Liver (tissue), 8 donors: ENCODE measurements at regions not wholly inside any gene's neighbourhood (a gene's known extent, or its start where the extent isn't known, plus 50 kb on each side); places are given as distances from the start of the nearest gene placed in this dataset.

Experiments
- DNase-seq: peaks from one replicate; pipeline ENCODE4 v3.0.0-alpha.2; 2017; ENCODE audit warnings: low spot score
- H3K27ac ChIP-seq, 2 donors: one replicate each; pipeline ENCODE4 v1.7.0; 2013; ENCODE audit warnings: inconsistent platforms in 2 of 2, low read length in 2 of 2, control low read depth in 1 of 2, low read depth in 1 of 2, mild to moderate bottlenecking in 1 of 2
- H3K27me3 ChIP-seq, 4 donors: one replicate each; pipeline versions ENCODE4 v1.6.1 to v1.7.0; 2013; ENCODE audit warnings: low read length in 3 of 4, inconsistent platforms in 1 of 4, mild to moderate bottlenecking in 1 of 4, moderate library complexity in 1 of 4; ENCODE audit not compliant: control insufficient read depth in 4 of 4, insufficient read depth in 4 of 4
- H3K36me3 ChIP-seq, 4 donors: one replicate each; pipeline versions ENCODE4 v1.6.1 to v1.7.0; 2013; ENCODE audit warnings: low read length in 3 of 4, mild to moderate bottlenecking in 3 of 4, low read depth in 1 of 4, moderate library complexity in 1 of 4; ENCODE audit not compliant: control insufficient read depth in 4 of 4, insufficient read depth in 3 of 4
- H3K4me1 ChIP-seq, 4 donors: one replicate each; pipeline versions ENCODE4 v1.6.1 to v1.7.0; 2013; ENCODE audit warnings: low read length in 3 of 4, mild to moderate bottlenecking in 3 of 4, moderate library complexity in 1 of 4; ENCODE audit not compliant: control insufficient read depth in 4 of 4, insufficient read depth in 4 of 4
- H3K4me3 ChIP-seq, 3 donors: one replicate each; pipeline versions ENCODE4 v1.6.1 to v1.7.0; 2013; ENCODE audit warnings: low read length in 3 of 3, control low read depth in 1 of 3, low read depth in 1 of 3, mild to moderate bottlenecking in 1 of 3
- H3K9ac ChIP-seq, 2 donors: one replicate each; pipeline ENCODE4 v1.7.0; 2013; ENCODE audit warnings: low read length in 2 of 2, mild to moderate bottlenecking in 2 of 2, moderate library complexity in 2 of 2, control low read depth in 1 of 2, low read depth in 1 of 2
- H3K9me3 ChIP-seq, 4 donors: one replicate each; pipeline versions ENCODE4 v1.6.1 to v1.7.0; 2013; ENCODE audit warnings: low read length in 3 of 4; ENCODE audit not compliant: control insufficient read depth in 4 of 4
- EGR1 ChIP-seq, 2 donors: IDR thresholded peaks; 2 replicates each; pipeline ENCODE4 v1.6.1; 2016 to 2018; ENCODE audit warnings: antibody characterized with exemption in 2 of 2, low read depth in 2 of 2
- FOXA1 ChIP-seq: IDR thresholded peaks from 2 replicates; pipeline ENCODE4 v1.6.1; 2016; ENCODE audit warnings: antibody characterized with exemption
- FOXA2 ChIP-seq: IDR thresholded peaks from 2 replicates; pipeline ENCODE4 v1.6.1; 2016; ENCODE audit warnings: antibody characterized with exemption
- HNF4A ChIP-seq, 2 donors: conservative IDR thresholded peaks; 2 replicates each; pipeline ENCODE4 v1.6.1; 2016; ENCODE audit warnings: antibody characterized with exemption in 2 of 2, mild to moderate bottlenecking in 2 of 2
- HNF4G ChIP-seq: IDR thresholded peaks from 2 replicates; pipeline ENCODE4 v1.6.1; 2016; ENCODE audit warnings: antibody characterized with exemption
- JUND ChIP-seq, 2 donors: IDR thresholded peaks; 2 replicates each; pipeline ENCODE4 v1.6.1; 2016; ENCODE audit warnings: antibody characterized with exemption in 2 of 2
- RAD21 ChIP-seq, 2 donors: IDR thresholded peaks; 2 replicates each; pipeline ENCODE4 v1.6.1; 2016; ENCODE audit warnings: antibody characterized with exemption in 2 of 2, mild to moderate bottlenecking in 2 of 2
- RXRA ChIP-seq, 2 donors: IDR thresholded peaks; 2 replicates each; pipeline ENCODE4 v1.6.1; 2017 to 2018; ENCODE audit warnings: antibody characterized with exemption in 2 of 2, mild to moderate bottlenecking in 1 of 2
- TAF1 ChIP-seq: conservative IDR thresholded peaks from 2 replicates; pipeline ENCODE4 v1.6.1; 2016; ENCODE audit warnings: antibody characterized with exemption, mild to moderate bottlenecking
- YY1 ChIP-seq: IDR thresholded peaks from 2 replicates; pipeline ENCODE4 v1.6.1; 2016; ENCODE audit warnings: antibody characterized with exemption, mild to moderate bottlenecking
- WGBS: extraction: QIAGEN DNeasy Blood & Tissue Kit; methylation state at CpG from one replicate; pipeline ENCODE4 v1.1.7; 2013; 5-methylcytosine and 5-hydroxymethylcytosine counted together
- TF ChIP-seq, protein P1 (sequence below): IDR thresholded peaks from 2 replicates; pipeline ENCODE4 v1.6.1; 2016; ENCODE audit warnings: antibody characterized with exemption
- TF ChIP-seq, protein P2 (sequence below): IDR thresholded peaks from 2 replicates; pipeline ENCODE4 v1.6.1; 2016; ENCODE audit warnings: antibody characterized with exemption
- TF ChIP-seq, protein P3 (sequence below): fragments of 150-350 bp; IDR thresholded peaks from 2 replicates; pipeline ENCODE4 v1.5.1; 2017; ENCODE audit warnings: improper control_type of control experiment, low read depth, low read length; ENCODE audit not compliant: missing input control
- TF ChIP-seq, protein P4 (sequence below): IDR thresholded peaks from 2 replicates; pipeline ENCODE4 v1.6.1; 2016; ENCODE audit warnings: antibody characterized with exemption, mild to moderate bottlenecking
- TF ChIP-seq, protein P5 (sequence below): IDR thresholded peaks from 2 replicates; pipeline ENCODE4 v1.6.1; 2016; ENCODE audit warnings: antibody characterized with exemption
- donor health status: healthy.
- donor health status: healthy.
- donor health status: healthy.
- donor health status: healthy.
- donor health status: healthy.

DNA sequence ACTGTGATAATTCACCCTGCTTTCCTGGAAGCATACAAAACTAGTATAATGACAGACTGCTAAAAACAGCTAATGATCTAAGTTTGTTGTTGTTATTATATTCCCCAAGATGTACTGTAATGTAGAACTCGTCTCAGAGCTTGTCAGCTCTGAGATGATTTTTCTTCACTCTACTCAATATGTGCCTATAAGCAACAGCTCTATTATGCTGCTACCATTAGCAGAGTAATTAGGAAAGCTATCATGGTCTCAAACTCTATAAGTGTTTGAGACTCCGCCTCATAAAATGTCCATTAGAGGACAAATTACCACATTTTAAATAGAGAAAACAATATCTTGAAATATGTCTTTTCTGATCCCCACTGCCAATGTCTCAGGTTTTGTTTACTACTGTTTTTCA lies 476.5 kb upstream of the PCDH15 start:
- H3K9ac ChIP-seq: no peak overlapping the region
- no peaks in the 10 kb centered on the region for H3K36me3 ChIP-seq
- no peak for DNase-seq
- TF ChIP-seq, protein P1, sequence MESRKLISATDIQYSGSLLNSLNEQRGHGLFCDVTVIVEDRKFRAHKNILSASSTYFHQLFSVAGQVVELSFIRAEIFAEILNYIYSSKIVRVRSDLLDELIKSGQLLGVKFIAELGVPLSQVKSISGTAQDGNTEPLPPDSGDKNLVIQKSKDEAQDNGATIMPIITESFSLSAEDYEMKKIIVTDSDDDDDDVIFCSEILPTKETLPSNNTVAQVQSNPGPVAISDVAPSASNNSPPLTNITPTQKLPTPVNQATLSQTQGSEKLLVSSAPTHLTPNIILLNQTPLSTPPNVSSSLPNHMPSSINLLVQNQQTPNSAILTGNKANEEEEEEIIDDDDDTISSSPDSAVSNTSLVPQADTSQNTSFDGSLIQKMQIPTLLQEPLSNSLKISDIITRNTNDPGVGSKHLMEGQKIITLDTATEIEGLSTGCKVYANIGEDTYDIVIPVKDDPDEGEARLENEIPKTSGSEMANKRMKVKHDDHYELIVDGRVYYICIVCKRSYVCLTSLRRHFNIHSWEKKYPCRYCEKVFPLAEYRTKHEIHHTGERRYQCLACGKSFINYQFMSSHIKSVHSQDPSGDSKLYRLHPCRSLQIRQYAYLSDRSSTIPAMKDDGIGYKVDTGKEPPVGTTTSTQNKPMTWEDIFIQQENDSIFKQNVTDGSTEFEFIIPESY: no peak
- TF ChIP-seq, protein P2, sequence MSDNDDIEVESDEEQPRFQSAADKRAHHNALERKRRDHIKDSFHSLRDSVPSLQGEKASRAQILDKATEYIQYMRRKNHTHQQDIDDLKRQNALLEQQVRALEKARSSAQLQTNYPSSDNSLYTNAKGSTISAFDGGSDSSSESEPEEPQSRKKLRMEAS: no peak
- TF ChIP-seq RAD21 (IDR thresholded peaks at IDR 0.05): no peak
- no peak for TF ChIP-seq JUND (IDR thresholded peaks at IDR 0.05)
- TF ChIP-seq, protein P3, sequence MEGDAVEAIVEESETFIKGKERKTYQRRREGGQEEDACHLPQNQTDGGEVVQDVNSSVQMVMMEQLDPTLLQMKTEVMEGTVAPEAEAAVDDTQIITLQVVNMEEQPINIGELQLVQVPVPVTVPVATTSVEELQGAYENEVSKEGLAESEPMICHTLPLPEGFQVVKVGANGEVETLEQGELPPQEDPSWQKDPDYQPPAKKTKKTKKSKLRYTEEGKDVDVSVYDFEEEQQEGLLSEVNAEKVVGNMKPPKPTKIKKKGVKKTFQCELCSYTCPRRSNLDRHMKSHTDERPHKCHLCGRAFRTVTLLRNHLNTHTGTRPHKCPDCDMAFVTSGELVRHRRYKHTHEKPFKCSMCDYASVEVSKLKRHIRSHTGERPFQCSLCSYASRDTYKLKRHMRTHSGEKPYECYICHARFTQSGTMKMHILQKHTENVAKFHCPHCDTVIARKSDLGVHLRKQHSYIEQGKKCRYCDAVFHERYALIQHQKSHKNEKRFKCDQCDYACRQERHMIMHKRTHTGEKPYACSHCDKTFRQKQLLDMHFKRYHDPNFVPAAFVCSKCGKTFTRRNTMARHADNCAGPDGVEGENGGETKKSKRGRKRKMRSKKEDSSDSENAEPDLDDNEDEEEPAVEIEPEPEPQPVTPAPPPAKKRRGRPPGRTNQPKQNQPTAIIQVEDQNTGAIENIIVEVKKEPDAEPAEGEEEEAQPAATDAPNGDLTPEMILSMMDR: no peak
- no peaks in the 10 kb centered on the region for H3K9me3 ChIP-seq
- H3K27me3 ChIP-seq: no peaks in the 10 kb centered on the region
- WGBS: 62% methylated on average over 2 of the region's 2 CpGs
- no peaks in the 10 kb centered on the region for H3K4me1 ChIP-seq
- H3K4me3 ChIP-seq: no peak overlapping the region
- no peak overlapping the region for H3K27ac ChIP-seq

DNA sequence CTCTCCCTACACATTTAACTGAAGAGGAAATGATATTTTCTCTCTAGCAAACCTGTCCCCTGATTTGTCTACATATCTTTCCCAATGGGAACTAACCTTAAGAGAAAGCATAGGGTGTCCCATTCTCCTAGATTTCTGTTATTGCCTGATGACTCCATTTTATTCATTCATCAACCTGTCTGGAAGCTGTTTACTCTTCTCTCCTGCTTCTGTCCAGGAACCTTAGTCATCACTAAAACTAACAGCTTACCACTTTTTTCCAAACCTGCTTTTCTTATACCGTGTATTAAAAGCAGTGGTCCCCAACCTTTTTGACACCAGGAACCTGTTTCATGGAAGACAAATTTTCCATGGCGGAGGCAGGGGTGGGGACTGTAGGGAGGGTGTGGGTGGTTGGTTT lies 473.3 kb upstream of the PCDH15 start:
- no peak for DNase-seq
- H3K9me3 ChIP-seq: no peaks in the 10 kb centered on the region
- H3K4me3 ChIP-seq: no peak overlapping the region
- H3K27me3 ChIP-seq: no peaks in the 10 kb centered on the region
- no peaks in the 10 kb centered on the region for H3K36me3 ChIP-seq
- no peak overlapping the region for H3K27ac ChIP-seq
- TF ChIP-seq EGR1 (IDR thresholded peaks at IDR 0.05; ENCODE audit: low read depth in 2 of 2) (no peak), HNF4A (conservative IDR thresholded peaks at IDR 0.05) (no peak), HNF4G (no peak), RAD21 (IDR thresholded peaks at IDR 0.05) (no peak), FOXA2 (no peak), FOXA1 (no peak), TAF1 (no peak), RXRA (IDR thresholded peaks at IDR 0.05) (no peak), YY1 (no peak)
- TF ChIP-seq, protein P4, sequence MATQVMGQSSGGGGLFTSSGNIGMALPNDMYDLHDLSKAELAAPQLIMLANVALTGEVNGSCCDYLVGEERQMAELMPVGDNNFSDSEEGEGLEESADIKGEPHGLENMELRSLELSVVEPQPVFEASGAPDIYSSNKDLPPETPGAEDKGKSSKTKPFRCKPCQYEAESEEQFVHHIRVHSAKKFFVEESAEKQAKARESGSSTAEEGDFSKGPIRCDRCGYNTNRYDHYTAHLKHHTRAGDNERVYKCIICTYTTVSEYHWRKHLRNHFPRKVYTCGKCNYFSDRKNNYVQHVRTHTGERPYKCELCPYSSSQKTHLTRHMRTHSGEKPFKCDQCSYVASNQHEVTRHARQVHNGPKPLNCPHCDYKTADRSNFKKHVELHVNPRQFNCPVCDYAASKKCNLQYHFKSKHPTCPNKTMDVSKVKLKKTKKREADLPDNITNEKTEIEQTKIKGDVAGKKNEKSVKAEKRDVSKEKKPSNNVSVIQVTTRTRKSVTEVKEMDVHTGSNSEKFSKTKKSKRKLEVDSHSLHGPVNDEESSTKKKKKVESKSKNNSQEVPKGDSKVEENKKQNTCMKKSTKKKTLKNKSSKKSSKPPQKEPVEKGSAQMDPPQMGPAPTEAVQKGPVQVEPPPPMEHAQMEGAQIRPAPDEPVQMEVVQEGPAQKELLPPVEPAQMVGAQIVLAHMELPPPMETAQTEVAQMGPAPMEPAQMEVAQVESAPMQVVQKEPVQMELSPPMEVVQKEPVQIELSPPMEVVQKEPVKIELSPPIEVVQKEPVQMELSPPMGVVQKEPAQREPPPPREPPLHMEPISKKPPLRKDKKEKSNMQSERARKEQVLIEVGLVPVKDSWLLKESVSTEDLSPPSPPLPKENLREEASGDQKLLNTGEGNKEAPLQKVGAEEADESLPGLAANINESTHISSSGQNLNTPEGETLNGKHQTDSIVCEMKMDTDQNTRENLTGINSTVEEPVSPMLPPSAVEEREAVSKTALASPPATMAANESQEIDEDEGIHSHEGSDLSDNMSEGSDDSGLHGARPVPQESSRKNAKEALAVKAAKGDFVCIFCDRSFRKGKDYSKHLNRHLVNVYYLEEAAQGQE: no peak
- TF ChIP-seq, protein P2: no peak
- TF ChIP-seq, protein P5, sequence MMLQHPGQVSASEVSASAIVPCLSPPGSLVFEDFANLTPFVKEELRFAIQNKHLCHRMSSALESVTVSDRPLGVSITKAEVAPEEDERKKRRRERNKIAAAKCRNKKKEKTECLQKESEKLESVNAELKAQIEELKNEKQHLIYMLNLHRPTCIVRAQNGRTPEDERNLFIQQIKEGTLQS: no peak
- TF ChIP-seq, protein P1: no peak
- WGBS: 80% methylated on average over 2 of the region's 2 CpGs
- no peaks in the 10 kb centered on the region for H3K4me1 ChIP-seq
- H3K9ac ChIP-seq: no peak overlapping the region
